MM.1S (cell line): ENCODE measurements at regions not wholly inside any gene's neighbourhood (a gene's known extent, or its start where the extent isn't known, plus 50 kb on each side); places are given as distances from the start of the nearest gene placed in this dataset.

ENCODE experiments used
- DNase-seq: peaks from one replicate; pipeline ENCODE4 v3.0.0-alpha.2; 2015
- H2AFZ ChIP-seq: fragments of 300-600 bp; sonication (generic); 2 replicates; pipeline ENCODE4 v1.6.0; 2016; ENCODE audit warnings: antibody characterized with exemption, low read length
- H3F3A ChIP-seq: fragments of 300-600 bp; sonication (generic); 2 replicates; pipeline ENCODE4 v1.6.1; 2016; ENCODE audit warnings: mild to moderate bottlenecking, antibody characterized with exemption, low read length, moderate library complexity, mixed read lengths; ENCODE audit not compliant: insufficient read depth
- H3K27ac ChIP-seq: fragments of 300-600 bp; sonication (generic); 2 replicates; pipeline ENCODE4 v1.5.1; 2016; ENCODE audit warnings: mild to moderate bottlenecking, low read length
- H3K27me3 ChIP-seq: fragments of 300-600 bp; sonication (generic); replicated peaks from 2 replicates; pipeline ENCODE4 v1.6.0; 2016; ENCODE audit warnings: low read length; ENCODE audit not compliant: insufficient read depth
- H3K36me3 ChIP-seq: fragments of 300-600 bp; sonication (generic); replicated peaks from 2 replicates; pipeline ENCODE4 v1.6.1; 2016; ENCODE audit warnings: mild to moderate bottlenecking, low read length, mixed read lengths; ENCODE audit not compliant: insufficient read depth
- H3K4me1 ChIP-seq: fragments of 300-600 bp; sonication (generic); 2 replicates; pipeline ENCODE4 v1.6.1; 2016; ENCODE audit warnings: low read length, mixed read lengths
- H3K4me2 ChIP-seq: fragments of 300-600 bp; sonication (generic); 2 replicates; pipeline ENCODE4 v1.6.0; 2016; ENCODE audit warnings: low read depth, low read length
- H3K4me3 ChIP-seq: fragments of 300-600 bp; sonication (generic); 2 replicates; pipeline ENCODE4 v1.5.1; 2016; ENCODE audit warnings: low read length, mixed read lengths
- H3K79me2 ChIP-seq: fragments of 300-600 bp; sonication (generic); 2 replicates; pipeline ENCODE4 v1.6.1; 2016; ENCODE audit warnings: mixed run types, low read length, mixed read lengths
- H3K9ac ChIP-seq: fragments of 300-600 bp; sonication (generic); 2 replicates; pipeline ENCODE4 v1.6.1; 2016; ENCODE audit warnings: low read length, mixed read lengths
- H3K9me2 ChIP-seq: fragments of 300-600 bp; sonication (generic); replicated peaks from 2 replicates; pipeline ENCODE4 v1.6.1; 2016; ENCODE audit warnings: mild to moderate bottlenecking, low read length, mixed read lengths; ENCODE audit not compliant: insufficient read depth
- H3K9me3 ChIP-seq: fragments of 300-600 bp; sonication (generic); replicated peaks from 2 replicates; pipeline ENCODE4 v1.6.1; 2016; ENCODE audit warnings: mild to moderate bottlenecking, low read length, mixed read lengths; ENCODE audit not compliant: insufficient read depth
- H4K20me1 ChIP-seq: fragments of 300-600 bp; sonication (generic); 2 replicates; pipeline ENCODE4 v1.6.1; 2016; ENCODE audit warnings: mild to moderate bottlenecking, low read length, moderate library complexity, mixed read lengths; ENCODE audit not compliant: insufficient read depth
- CTCF ChIP-seq: fragments of 300-600 bp; sonication (generic); IDR thresholded peaks from 2 replicates; pipeline ENCODE4 v1.5.1; 2016; ENCODE audit warnings: antibody characterized with exemption, low read length, mixed read lengths
- EZH2 ChIP-seq: fragments of 300-600 bp; sonication (generic); optimal IDR thresholded peaks from 2 replicates; pipeline ENCODE3; 2017; ENCODE audit warnings: low read depth, mild to moderate bottlenecking, antibody characterized with exemption, low read length, mixed read lengths
- EZH2phosphoT487 ChIP-seq: fragments of 300-600 bp; sonication (generic); IDR thresholded peaks from 2 replicates; pipeline ENCODE4 v1.6.1; 2018; ENCODE audit warnings: antibody characterized with exemption, low read length

- Histone ChIP-seq H3K9me2 (no peaks in the 10 kb centered on the region), H4K20me1 (no peaks in the 10 kb centered on the region), H3K9ac (no peak overlapping the region), H3K79me2 (no peaks in the 10 kb centered on the region), H3K4me1 (no peaks in the 10 kb centered on the region), H3K36me3 (no peaks in the 10 kb centered on the region), H3K4me2 (no peak overlapping the region), H3K27me3 (no peaks in the 10 kb centered on the region), H3K4me3 (no peak overlapping the region), H2AFZ (no peak overlapping the region), H3K27ac (no peak overlapping the region), H3F3A (no peaks in the 10 kb centered on the region), H3K9me3 (no peaks in the 10 kb centered on the region)
- TF ChIP-seq CTCF (no peak), EZH2 (no peak), EZH2phosphoT487 (no peak)
- no peak for DNase-seq
These were observed 192.6 kb downstream of the COX18 start for GRCh38 chr4:72876946-72877345.

- Histone ChIP-seq H3K9me3 (no peaks in the 10 kb centered on the region), H3F3A (no peaks in the 10 kb centered on the region), H3K4me3 (no peak overlapping the region), H3K4me2 (no peak overlapping the region), H3K36me3 (no peaks in the 10 kb centered on the region), H3K27ac (no peak overlapping the region), H3K9me2 (no peaks in the 10 kb centered on the region), H4K20me1 (no peaks in the 10 kb centered on the region), H2AFZ (no peak overlapping the region), H3K4me1 (no peaks in the 10 kb centered on the region), H3K79me2 (no peaks in the 10 kb centered on the region), H3K27me3 (no peaks in the 10 kb centered on the region), H3K9ac (no peak overlapping the region)
- no peak for TF ChIP-seq EZH2phosphoT487
- TF ChIP-seq CTCF, result no peak
- no peak for TF ChIP-seq EZH2
- DNase-seq, result no peak
These were observed 194.0 kb downstream of the COX18 start for GRCh38 chr4:72875545-72875944.

GRCh38 chr4:72875138-72875537, 194.4 kb downstream of the COX18 start:
- no peaks in the 10 kb centered on the region for H3K9me3 ChIP-seq
- H3K9me2 ChIP-seq, result no peaks in the 10 kb centered on the region
- no peaks in the 10 kb centered on the region for H3K79me2 ChIP-seq
- no peaks in the 10 kb centered on the region for H3K27me3 ChIP-seq
- H3K36me3 ChIP-seq, result no peaks in the 10 kb centered on the region
- no peak overlapping the region for H2AFZ ChIP-seq
- TF ChIP-seq EZH2 (no peak), EZH2phosphoT487 (no peak), CTCF (no peak)
- no peak for DNase-seq
- H4K20me1 ChIP-seq, result no peaks in the 10 kb centered on the region
- no peak overlapping the region for H3K4me3 ChIP-seq
- H3K9ac ChIP-seq, result no peak overlapping the region
- H3F3A ChIP-seq, result no peaks in the 10 kb centered on the region
- no peak overlapping the region for H3K4me2 ChIP-seq
- H3K27ac ChIP-seq, result no peak overlapping the region
- H3K4me1 ChIP-seq, result no peaks in the 10 kb centered on the region
